Retinal pigment epithelial cell (primary cell): ENCODE measurements at regions not wholly inside any gene's neighbourhood (a gene's known extent, or its start where the extent isn't known, plus 50 kb on each side); places are given as distances from the start of the nearest gene placed in this dataset.

ENCODE experiments used
- DNase-seq: peaks from one replicate; pipeline ENCODE4 v3.0.0-alpha.2; 2010; ENCODE audit warnings: low read depth
- H3K4me3 ChIP-seq: 2 replicates; pipeline ENCODE4 v1.5.1; 2011; ENCODE audit warnings: mild to moderate bottlenecking, low read length, control low read depth, moderate library complexity
- CTCF ChIP-seq: conservative IDR thresholded peaks from 2 replicates; pipeline ENCODE4 v1.5.1; 2011; ENCODE audit warnings: low read depth, low read length, control low read depth, inconsistent platforms

DNA sequence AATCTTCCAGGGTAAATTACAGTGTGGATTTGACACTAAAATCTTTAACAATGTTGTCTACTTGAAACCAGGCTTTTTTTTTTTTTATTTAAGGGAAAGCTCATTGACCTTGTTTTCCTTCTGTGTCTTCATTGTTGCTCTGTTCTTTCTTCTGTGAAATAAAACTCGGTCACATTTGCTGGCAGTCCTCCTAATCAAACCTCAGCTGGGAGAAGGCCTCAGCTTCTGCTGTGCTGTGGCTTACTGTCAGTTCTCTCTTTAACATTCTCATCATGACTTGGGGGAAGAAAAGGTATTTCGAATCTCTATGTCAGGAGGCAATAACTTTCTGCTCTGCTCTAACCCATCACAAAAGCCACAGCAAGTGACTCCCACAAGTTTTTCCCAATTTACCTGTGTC is 268.9 kb downstream of the ZNF608 start:
- no peak overlapping the region for H3K4me3 ChIP-seq
- DNase-seq = no peak
- no peak for TF ChIP-seq CTCF

DNA sequence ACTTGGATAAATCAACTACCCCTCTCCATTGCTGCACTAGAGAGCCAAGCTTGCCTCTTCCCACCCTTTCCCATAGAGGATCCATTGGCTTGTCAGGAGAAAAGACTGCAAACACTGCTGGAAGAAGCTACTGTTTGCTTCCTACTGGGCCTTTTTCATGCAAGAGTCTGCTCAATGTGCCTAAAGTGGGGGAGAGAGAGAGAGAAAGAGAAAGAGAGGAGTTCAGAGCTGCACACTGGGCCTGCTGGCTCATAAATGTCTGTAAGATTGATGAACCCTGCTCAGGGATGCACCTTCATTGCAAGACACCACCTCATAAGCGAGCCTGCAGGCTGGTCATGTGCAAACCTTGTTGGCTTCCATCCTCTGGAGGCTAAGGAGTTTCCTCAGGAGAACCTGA is 269.4 kb downstream of the ZNF608 start:
- H3K4me3 ChIP-seq = no peak overlapping the region
- no peak for TF ChIP-seq CTCF
- no peak for DNase-seq

GRCh38 chr5:124474528-124475215 is 271.8 kb downstream of the ZNF608 start:
- no peak for DNase-seq
- no peak overlapping the region for H3K4me3 ChIP-seq
- TF ChIP-seq CTCF = no peak

DNA sequence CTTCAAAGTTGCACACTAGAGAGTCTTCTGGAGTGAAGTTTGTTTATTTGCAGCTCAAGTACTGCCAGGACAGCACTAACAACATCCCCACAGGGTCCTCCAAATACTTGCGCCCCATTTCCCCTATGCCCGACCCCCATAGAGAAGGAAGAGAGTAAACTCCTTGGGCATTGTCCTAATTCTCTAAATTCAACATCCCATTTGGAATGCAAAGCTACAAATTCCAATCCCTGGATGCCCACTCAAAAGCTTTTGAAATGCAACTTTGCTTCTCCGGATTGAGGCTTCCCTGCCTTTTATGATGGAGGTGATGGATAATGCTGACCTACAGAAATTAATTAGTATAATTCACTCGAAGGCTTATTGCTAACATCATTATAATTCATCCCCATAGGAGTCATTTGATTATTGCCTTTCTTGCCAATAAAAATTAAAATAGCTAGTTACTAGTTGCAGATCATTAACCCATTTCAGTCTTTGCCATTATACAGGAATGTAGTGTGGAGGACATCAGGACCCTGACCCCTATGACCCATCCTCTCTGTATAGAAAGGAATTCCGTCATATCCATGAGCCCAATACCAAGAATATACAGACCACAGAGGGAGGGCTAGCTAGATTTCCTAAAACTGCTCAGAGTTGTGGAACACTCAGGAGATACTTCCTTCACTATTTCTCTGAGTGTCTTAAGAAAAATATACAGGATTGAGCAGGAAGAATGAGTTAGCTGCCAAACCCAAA is 277.6 kb downstream of the ZNF608 start:
- DNase-seq = no peak
- H3K4me3 ChIP-seq = no peak overlapping the region
- TF ChIP-seq CTCF = no peak

DNA sequence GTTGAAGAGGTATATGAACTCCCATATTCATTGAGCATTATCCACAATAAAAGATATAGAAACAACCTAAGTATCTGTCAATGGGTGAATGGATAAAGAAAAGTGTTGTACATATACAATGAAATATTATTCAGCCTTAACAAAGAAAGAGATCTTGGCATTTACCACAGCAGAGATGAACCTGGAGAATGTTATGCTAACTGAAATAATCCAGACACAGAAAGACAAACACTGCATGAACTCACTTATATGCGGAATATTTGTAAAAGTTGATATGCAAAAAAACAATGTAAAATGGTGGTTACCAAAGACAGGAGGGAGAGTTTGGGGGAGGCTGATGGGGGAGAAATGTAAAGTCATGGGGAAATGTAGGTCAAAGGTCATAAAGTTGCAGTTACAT is 278.7 kb downstream of the ZNF608 start:
- no peak overlapping the region for H3K4me3 ChIP-seq
- DNase-seq = no peak
- TF ChIP-seq CTCF = no peak

DNA sequence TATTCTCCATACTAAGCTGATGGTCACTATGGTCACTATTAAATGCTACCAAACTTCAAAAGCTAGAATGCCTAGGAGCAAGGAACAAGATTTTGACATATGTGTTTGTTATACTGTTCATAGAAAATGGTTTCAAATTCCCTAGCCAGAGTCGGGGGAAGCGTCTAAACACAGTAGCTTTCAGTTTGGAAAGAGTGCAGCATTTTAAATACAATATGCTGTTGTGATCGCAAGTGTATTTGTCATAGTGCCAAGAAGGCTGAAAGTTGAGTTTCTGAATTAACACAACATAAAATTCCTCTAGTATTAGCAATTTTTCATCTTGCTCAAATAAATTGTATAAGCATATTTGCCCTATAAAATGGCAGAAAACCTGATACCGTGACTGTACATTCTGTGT is 280.4 kb downstream of the ZNF608 start:
- H3K4me3 ChIP-seq = no peak overlapping the region
- TF ChIP-seq CTCF = no peak
- DNase-seq = no peak

DNA sequence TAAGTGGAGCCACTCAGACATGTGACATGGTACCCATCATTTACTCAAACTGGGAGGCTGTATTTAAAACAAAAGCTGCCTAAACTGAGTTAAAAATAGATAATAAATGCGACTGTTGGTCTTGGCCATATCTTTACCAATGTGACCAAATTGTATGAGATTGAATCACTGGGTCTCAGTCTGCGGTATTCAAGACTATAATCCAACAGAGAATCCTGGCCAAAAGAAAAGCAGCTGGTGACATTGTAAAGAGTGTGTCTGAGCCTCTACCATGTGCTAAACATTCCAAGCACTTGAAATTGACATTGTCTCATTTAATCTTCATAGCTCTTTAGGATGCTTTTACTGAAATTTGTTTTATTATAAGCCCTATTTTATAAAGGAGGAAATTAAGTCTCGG is 282.6 kb downstream of the ZNF608 start:
- no peak for DNase-seq
- no peak for TF ChIP-seq CTCF
- no peak overlapping the region for H3K4me3 ChIP-seq
